Left ventricle myocardium superior (tissue), 1 donor: ENCODE measurements at regions not wholly inside any gene's neighbourhood (a gene's known extent, or its start where the extent isn't known, plus 50 kb on each side); places are given as distances from the start of the nearest gene placed in this dataset.

Experiments used
- ATAC-seq: fragments of 200-7000 bp; cut with Tn5 transposase; one replicate; pipeline ENCODE4 v1.9.1; 2020; ENCODE audit warnings: mild to moderate bottlenecking, moderate library complexity
- DNase-seq: peaks from one replicate; pipeline ENCODE4 v3.0.0-alpha.2; 2020
- intact Hi-C: fragments of 100-400 bp; cut with micrococcal nuclease; formaldehyde crosslinking; loops from one replicate; pipeline ENCODE4 v1.11.0; 2022
- donor health status: DM: no; HTN: yes; CAD: no; lungs with severe emphysema.

DNA sequence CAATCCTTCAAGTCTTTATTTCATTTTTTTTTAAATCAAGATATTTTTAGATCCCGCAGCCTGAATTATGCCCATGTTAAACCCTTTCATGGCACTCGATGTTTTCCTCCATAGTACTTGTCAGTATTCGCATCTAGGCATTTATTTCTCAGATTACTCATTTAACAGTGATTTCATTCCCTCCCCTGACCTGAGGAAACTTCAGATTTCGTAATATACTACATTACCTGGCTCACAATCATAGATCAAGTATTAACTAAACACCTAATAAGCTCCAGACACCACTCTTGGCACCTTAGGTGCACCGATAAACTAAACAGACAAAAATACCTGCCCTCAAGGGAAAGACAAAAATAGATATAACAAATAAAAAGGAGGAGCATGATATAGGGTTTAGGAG is 413.2 kb upstream of the GJE1 start:
- intact Hi-C loops: no loop called here
- no peak for ATAC-seq

GRCh38 chr6:141705431-141705830 is 427.3 kb upstream of the GJE1 start:
- no peak for ATAC-seq
- intact Hi-C loops: no loop called here
- DNase-seq: no peak

More for the DNA sequence above, 413.2 kb upstream of the GJE1 start:
- no peak for DNase-seq

- intact Hi-C loops: no loop called here
- ATAC-seq (no peak), DNase-seq (no peak)
Observed at GRCh38 chr6:141704151-141704550, 428.6 kb upstream of the GJE1 start.

DNA sequence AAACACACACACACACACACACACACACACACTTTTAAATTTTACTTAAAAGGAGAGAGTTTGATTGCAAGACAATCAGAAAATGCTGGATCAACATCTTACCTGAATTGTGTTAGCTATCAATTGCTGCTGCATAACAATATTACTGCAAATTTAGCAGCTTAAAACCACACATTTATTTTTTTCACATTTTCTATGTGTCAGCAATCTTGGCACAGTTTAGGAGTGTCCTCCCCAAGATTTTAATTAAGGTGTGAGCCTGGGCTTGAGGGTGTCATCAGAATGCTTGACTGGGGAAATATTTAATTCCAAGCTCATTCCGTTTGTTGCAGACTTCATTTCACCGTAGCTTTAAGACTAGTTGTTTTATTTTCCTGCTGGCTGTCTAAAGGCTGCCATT is 431.0 kb upstream of the GJE1 start:
- ATAC-seq (no peak), DNase-seq (no peak)
- intact Hi-C loops: no loop called here

- DNase-seq (no peak), ATAC-seq (no peak)
- intact Hi-C loops: no loop called here
Observed at GRCh38 chr6:141700819-141701218, 431.9 kb upstream of the GJE1 start.

DNA sequence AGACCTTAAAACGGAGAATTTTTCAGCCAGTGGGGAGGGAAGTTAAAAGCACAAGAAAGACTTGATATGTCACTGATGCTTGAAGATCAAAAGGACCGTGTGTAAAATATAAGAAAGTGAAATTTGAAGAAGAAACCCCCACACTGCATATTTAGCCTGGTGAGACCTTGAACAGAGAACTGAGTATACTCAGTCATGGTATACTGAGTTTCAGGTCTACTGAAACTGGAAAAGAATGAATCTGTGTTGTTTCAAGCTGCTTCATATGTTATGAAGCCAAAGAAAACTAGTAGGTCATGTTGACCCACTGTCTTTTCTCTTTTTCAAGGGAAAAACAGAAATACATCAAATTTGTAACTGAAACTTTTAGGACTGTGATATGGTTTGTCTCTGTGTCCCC is 443.8 kb upstream of the GJE1 start:
- DNase-seq (no peak), ATAC-seq (no peak)
- intact Hi-C loops: no loop called here

DNA sequence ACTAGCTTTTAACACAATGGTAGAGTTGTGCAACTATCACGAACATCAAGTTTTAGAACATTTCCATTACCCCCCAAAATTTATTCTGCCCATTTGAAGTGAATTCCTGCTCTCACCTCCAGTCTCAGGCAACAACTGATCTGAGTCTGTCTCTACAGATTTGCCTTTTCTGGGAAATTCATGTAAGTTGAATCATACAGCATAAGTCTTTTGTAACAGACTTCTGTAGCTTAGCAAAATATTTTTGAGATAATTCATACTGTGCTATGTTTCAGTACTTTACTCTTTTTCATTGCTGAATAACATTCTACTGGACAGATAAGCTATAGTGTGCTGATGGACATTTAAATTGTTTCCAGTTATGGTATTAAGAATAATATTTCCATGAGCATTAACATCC is 447.3 kb upstream of the GJE1 start:
- intact Hi-C loops: no loop called here

GRCh38 chr6:141682391-141682790 is 450.3 kb upstream of the GJE1 start:
- intact Hi-C loops: no loop called here
- DNase-seq: no peak
- ATAC-seq: no peak

More for the DNA sequence above, 447.3 kb upstream of the GJE1 start:
- DNase-seq (no peak), ATAC-seq (no peak)

- intact Hi-C loops: no loop called here
- DNase-seq: no peak
- no peak for ATAC-seq
Observed at GRCh38 chr6:141677598-141678211, 455.0 kb upstream of the GJE1 start.

DNA sequence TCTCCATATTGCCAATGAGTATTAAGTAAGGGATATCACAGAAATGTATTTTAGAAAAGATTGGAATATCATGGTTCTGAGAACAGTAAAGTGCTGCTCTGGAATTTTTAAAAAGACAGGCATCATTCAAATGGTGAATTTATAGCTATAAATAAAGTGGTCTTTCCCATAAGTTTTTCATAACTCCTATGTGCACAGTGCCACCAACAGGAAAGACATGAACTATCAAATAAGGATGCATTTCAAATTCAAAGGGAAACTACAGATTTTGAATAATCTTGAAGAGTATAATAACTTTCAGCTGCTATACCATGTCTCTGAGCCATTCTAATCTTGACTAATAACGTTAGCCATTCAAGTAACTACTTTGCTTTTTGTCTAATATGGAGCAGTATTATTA is 456.8 kb upstream of the GJE1 start:
- ATAC-seq: no peak
- intact Hi-C loops: no loop called here
- no peak for DNase-seq

DNA sequence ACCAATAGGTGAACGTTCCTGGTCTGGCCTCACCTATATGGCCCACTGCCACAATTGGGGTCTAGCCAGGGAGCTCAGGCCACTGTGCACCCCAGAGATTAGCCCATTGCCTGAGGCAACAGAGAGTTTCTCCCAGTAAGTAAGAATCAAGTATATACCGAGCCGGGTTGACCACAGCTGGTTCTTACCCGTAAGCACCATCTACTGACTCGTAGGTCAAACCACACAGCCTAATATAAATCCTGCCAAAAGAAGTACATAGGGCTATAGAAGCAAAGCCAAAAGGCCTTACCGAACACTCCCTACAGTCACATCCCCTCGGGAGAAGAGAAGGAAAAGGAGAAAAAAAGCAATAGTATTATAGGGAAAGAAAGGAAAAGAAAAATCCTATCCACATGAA is 463.6 kb upstream of the GJE1 start:
- no peak for ATAC-seq
- intact Hi-C loops: no loop called here
- DNase-seq: peak; percentile 12

DNA sequence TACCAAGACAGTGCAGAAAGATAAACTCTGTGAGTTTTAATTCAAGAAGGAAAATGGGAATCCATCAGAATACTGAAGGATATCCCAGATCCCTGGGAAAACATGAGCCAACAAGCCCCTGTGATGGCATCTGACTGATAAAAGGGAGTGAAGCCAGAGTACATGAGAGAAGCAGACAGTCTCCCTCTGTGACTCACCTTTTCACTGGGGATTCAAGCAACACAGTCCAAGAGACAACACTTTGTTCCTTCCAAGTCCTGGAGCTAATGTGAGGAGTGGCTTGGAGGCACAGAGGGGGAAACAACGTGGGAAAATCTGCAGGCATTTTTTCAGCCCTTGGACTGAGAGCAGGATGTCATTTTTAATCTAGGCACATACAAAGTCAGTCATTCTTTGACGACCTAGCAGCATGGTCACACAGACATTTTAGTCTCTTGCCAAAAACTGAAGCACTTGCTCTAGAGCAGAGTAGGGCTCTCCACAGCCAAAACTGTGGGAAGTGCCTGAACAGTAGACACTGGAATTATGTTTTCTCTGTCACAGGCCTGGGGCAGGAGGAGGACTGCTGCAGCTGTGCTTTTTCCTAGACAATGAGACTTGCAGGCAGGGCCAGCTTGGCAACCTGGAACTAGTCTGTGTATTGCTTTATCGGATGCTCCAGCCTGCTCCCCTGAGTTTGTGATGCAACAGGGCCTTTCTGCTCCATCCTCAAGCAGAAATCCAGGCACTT is 465.0 kb upstream of the GJE1 start:
- peak; percentile 78 for ATAC-seq
- intact Hi-C loops: no loop called here
- peak; percentile 17 for DNase-seq

- DNase-seq (no peak), ATAC-seq (no peak)
- intact Hi-C loops: no loop called here
Observed at GRCh38 chr6:141666187-141666586, 466.5 kb upstream of the GJE1 start.

DNA sequence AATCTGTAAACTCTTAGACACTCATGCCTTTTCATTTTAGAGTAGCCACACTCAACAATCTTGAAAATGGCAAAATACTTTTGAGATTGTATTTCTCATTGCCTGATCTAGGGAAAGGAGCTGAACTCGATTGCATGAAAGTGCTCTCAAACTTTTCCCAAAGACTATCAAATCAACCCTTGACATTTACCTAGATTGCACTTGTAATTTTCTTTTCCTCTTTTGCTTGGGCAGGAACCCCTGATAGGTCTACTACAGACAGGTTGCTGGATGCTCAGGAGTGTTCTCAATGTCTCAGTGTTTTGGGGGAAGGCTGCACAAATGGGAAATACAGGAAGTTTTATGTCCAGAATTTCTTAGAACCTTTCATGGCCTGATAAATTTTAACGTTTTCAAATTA is 468.0 kb upstream of the GJE1 start:
- no peak for DNase-seq
- intact Hi-C loops: no loop called here
- no peak for ATAC-seq

GRCh38 chr6:141659582-141659981 is 473.1 kb upstream of the GJE1 start:
- DNase-seq (no peak), ATAC-seq (no peak)
- intact Hi-C loops: no loop called here

DNA sequence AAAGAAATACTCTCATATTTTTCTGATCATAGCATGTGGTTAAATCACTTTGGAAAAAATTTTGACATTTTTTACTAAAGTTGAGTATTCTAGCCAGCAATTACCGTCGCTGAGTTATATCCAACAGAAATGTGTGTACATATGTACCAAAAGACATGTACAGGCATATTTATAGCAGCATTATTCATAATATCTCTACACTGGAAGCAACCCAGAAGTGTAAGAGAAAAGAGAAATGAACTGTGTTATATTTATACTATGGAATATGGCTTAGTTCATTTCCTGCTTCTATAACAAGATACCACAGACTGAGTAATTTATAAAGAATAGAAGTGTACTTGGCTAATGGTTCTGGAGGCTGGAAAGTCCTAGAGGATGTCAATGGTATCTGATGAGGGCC is 474.0 kb upstream of the GJE1 start:
- ATAC-seq (no peak), DNase-seq (no peak)
- intact Hi-C loops: no loop called here

DNA sequence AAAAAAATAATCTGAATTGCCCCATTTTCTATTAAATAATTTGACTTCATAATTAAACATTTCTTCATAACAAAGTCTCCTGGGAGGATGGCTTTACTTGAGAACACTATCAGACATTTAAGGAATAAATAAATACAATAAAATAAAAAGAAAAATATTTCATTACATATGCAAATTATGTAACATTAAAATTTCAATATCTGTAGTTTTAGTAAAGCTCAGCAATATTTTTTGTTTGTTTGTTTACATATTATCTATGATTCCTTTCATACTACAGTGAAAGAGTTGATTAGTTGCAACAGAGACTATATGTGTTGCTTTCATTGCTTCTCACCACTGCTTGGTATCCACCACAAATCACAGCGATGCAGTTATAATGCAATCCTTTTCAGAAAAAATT is 474.9 kb upstream of the GJE1 start:
- ATAC-seq (no peak), DNase-seq (no peak)
- intact Hi-C loops: no loop called here

DNA sequence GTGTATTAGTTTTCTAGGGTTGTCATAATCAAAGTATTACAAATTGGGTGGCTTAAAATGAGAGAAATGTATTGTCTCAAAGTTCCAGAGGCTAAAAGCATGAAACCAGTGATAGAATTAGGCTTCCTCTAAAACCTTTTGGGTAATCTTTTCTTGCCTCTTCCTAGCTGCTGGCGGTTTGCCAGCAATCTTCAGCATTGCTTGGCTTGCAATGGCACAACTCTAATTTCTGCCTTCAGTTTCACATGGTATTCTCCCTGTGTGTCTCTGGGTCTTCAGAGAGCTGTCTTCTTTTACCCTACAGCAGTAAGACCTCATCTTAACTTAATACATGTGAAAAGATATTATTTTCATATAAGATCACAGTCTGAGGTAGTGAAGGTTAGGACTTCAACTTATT is 479.1 kb upstream of the GJE1 start:
- DNase-seq: peak; percentile 17
- intact Hi-C loops: no loop called here
- no peak for ATAC-seq

DNA sequence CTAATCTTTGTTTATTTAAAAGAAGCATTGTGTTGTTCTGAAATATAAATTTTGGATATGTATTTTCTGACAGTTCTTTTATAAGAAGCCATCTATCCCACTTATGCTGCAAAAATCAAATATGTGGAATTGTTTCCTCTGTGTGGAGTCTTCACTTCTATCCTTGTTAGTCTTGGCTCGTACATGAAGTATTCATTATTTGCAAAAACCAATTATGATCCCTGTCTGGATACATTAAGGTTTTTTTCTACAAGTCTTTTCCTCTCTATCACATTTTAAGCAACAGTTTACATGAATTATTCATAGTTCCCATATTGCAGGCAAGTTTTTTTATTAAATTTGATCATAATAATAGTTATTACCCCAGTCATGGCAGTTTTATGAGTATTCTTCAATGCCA is 490.8 kb upstream of the GJE1 start:
- no peak for DNase-seq
- no peak for ATAC-seq
- intact Hi-C loops: no loop called here

DNA sequence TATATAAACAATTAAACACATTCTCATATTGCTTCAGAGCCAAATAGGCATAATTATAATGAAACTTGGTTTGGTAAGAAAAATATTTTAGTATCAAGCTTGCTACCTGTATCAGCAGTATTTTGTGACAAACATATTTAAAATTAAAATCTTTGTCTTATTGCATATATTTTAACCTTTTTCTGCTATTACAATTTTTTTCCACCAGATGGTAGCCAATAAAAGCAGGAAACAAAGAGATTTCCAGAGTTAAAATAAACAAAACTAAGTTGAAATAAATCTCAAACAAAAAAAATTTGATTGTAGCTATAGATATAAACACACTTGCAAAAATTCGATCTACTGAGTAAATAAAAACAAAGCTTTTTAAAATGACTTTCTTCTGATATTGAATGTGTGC is 491.3 kb upstream of the GJE1 start:
- no peak for ATAC-seq
- intact Hi-C loops: no loop called here
- no peak for DNase-seq

GRCh38 chr6:141635621-141636020 is 497.1 kb upstream of the GJE1 start:
- intact Hi-C loops: no loop called here
- DNase-seq: no peak
- no peak for ATAC-seq
